ENCODE measurements at regions not wholly inside any gene's neighbourhood (a gene's known extent, or its start where the extent isn't known, plus 50 kb on each side); places are given as distances from the start of the nearest gene placed in this dataset.

DNA sequence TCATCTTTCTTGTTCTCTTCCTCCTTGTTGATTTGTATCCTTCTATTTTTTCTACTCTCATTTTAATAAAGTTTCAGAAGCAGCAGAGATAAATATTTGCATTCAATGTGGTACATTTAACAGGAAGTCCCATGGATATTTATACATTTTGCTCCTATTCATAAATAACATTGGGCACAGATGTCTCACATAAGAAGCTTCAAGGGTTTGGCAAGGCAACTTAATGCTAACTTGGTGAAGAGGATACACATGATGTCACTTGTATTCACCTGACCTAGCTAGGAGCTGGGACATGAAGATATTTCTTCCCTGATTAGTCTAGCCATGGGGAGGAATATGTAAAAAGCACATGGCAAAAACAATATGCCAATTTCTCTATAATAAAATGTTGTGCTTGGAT is 65.1 kb upstream of the DUSP10 start:
- TF ChIP-seq, protein P1, sequence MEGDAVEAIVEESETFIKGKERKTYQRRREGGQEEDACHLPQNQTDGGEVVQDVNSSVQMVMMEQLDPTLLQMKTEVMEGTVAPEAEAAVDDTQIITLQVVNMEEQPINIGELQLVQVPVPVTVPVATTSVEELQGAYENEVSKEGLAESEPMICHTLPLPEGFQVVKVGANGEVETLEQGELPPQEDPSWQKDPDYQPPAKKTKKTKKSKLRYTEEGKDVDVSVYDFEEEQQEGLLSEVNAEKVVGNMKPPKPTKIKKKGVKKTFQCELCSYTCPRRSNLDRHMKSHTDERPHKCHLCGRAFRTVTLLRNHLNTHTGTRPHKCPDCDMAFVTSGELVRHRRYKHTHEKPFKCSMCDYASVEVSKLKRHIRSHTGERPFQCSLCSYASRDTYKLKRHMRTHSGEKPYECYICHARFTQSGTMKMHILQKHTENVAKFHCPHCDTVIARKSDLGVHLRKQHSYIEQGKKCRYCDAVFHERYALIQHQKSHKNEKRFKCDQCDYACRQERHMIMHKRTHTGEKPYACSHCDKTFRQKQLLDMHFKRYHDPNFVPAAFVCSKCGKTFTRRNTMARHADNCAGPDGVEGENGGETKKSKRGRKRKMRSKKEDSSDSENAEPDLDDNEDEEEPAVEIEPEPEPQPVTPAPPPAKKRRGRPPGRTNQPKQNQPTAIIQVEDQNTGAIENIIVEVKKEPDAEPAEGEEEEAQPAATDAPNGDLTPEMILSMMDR (IDR thresholded peaks at IDR 0.05): no peak
- TF ChIP-seq POLR2A (IDR thresholded peaks at IDR 0.05): no peak
